Esophagus muscularis mucosa (tissue), 4 donors: ENCODE measurements at regions not wholly inside any gene's neighbourhood (a gene's known extent, or its start where the extent isn't known, plus 50 kb on each side); places are given as distances from the start of the nearest gene placed in this dataset.

Source experiments
- CTCF ChIP-seq, 3 experiments: fragments of 200-600 bp in 2 of 3; fragments of 450-650 bp in 1 of 3; sonication (generic) in 2 of 3; IDR thresholded peaks; one replicate each; pipeline ENCODE4 v1.5.1; 2017 to 2019; ENCODE audit warnings: antibody characterized with exemption in 3 of 3, mild to moderate bottlenecking in 2 of 3, moderate library complexity in 1 of 3
- EP300 ChIP-seq: sonication (generic); formaldehyde crosslinking; IDR thresholded peaks from one replicate; pipeline ENCODE4 v1.6.1; 2017; ENCODE audit warnings: antibody characterized with exemption
- POLR2A ChIP-seq: fragments of 450-650 bp; IDR thresholded peaks from one replicate; pipeline ENCODE4 v1.6.1; 2017; ENCODE audit warnings: antibody characterized with exemption, moderate library complexity, mild to moderate bottlenecking, low read depth
- POLR2AphosphoS5 ChIP-seq, 2 donors: sonication (generic); formaldehyde crosslinking; IDR thresholded peaks; one replicate each; pipeline ENCODE4 v1.6.1; 2017; ENCODE audit warnings: antibody characterized with exemption in 2 of 2

- TF ChIP-seq CTCF (IDR thresholded peaks at IDR 0.05), result no peak
- TF ChIP-seq POLR2AphosphoS5 (IDR thresholded peaks at IDR 0.05), result no peak
- no peak for TF ChIP-seq POLR2A
- TF ChIP-seq EP300, result no peak
Measured at GRCh38 chr13:89953581-89953980, 1393.9 kb upstream of the MIR17HG start.
